Retinal pigment epithelial cell (primary cell): ENCODE measurements at regions not wholly inside any gene's neighbourhood (a gene's known extent, or its start where the extent isn't known, plus 50 kb on each side); places are given as distances from the start of the nearest gene placed in this dataset.

ENCODE experiments used
- DNase-seq: peaks from one replicate; pipeline ENCODE4 v3.0.0-alpha.2; 2010; ENCODE audit warnings: low read depth
- H3K4me3 ChIP-seq: 2 replicates; pipeline ENCODE4 v1.5.1; 2011; ENCODE audit warnings: mild to moderate bottlenecking, low read length, control low read depth, moderate library complexity
- CTCF ChIP-seq: conservative IDR thresholded peaks from 2 replicates; pipeline ENCODE4 v1.5.1; 2011; ENCODE audit warnings: low read depth, low read length, control low read depth, inconsistent platforms

DNA sequence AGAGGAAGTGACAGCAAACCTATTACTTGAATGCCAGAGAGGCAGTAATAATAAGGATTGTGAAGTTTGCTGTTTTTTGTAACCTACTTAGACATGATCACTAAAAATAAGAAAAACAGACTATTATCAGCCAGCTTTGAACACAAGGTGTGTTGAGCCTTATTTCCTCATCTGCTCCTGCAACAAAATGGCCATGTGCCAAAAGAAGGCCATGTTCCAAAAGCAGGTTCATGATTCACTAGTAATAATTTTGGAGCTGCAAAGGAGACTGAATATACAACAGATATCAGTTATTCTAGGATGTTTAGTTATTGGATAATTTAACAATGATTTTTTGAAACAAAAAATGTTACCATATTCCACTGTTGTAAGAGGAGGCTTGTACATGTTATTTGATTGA is 578.7 kb downstream of the SQOR start:
- TF ChIP-seq CTCF, result no peak
- DNase-seq, result no peak
- no peak overlapping the region for H3K4me3 ChIP-seq

DNA sequence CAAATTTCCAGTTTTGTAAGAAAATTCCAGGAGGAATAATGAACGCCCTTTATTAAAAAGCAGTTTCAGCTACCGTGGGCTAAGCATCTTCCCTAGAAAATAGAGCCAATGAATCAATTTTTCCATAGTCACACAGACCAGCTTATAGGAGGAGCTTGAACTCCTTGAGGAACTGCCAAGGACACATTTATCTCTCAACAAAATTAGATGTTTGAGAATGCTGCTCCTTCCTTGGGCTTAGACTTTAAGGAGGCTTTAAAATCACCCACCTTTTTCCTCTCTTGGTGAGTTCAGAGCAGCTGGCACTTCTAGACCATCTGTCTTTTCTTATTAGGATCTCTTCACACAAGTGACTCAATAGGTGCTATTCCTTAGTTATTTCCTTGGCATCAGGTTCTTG is 588.0 kb downstream of the SQOR start:
- H3K4me3 ChIP-seq, result no peak overlapping the region
- no peak for DNase-seq
- no peak for TF ChIP-seq CTCF

DNA sequence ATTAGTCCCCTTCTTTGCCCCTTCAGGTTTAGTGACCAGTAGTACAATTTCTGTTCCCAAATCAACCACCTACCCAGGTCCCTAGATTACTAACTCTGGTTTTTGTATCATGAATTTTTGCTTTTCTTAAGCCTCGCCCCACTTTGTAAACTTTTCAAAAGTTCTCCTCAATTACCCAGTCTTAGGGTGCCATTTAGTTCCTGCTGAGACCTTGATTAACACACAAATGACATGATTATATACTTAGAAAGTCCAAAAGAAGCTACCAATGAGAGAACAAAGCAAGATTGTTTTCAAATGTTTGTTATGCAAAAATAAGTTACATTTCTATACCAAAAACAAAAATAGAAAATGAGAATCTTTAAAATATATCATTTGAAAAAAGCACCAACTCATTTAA is 594.4 kb downstream of the SQOR start:
- no peak overlapping the region for H3K4me3 ChIP-seq
- no peak for TF ChIP-seq CTCF
- DNase-seq, result no peak

- no peak for TF ChIP-seq CTCF
- no peak overlapping the region for H3K4me3 ChIP-seq
- no peak for DNase-seq
Measured at GRCh38 chr15:46231786-46232185, 597.0 kb downstream of the SQOR start.

- DNase-seq, result no peak
- H3K4me3 ChIP-seq, result no peak overlapping the region
- no peak for TF ChIP-seq CTCF
Measured at GRCh38 chr15:46232471-46232870, 597.6 kb downstream of the SQOR start.

- no peak for TF ChIP-seq CTCF
- no peak overlapping the region for H3K4me3 ChIP-seq
Measured at GRCh38 chr15:46242935-46243334, 608.1 kb downstream of the SQOR start.

DNA sequence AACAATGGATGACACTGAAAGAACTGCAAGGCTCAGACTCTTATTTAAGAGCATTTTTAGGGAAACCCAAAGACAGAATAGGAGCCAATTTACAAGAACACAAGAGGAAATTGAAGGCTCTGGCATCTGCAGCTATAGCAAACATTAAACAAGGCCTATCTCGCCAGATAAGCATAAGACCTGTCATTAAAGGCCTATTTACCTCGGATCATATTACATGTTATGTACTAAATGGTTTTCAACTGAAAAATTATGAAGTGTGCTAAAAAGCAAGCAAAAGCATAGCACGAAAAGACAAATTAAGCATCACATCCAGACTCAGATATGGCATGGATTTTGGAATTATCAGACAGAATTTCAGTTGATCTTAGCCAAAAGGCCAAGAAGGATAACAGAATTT is 617.1 kb downstream of the SQOR start:
- TF ChIP-seq CTCF, result no peak
- no peak for DNase-seq
- H3K4me3 ChIP-seq, result no peak overlapping the region

More at GRCh38 chr15:46242935-46243334, 608.1 kb downstream of the SQOR start:
- DNase-seq, result no peak
